OCI-M2 (cell line): ENCODE measurements at regions not wholly inside any gene's neighbourhood (a gene's known extent, or its start where the extent isn't known, plus 50 kb on each side); places are given as distances from the start of the nearest gene placed in this dataset.

Experiments
- DNase-seq: peaks from one replicate; lab custom pipeline; 2025; ENCODE audit not compliant: unreplicated experiment; lab: John Stamatoyannopoulos, UW

- no peak for DNase-seq
These were observed 296.9 kb upstream of the NECTIN3 start for GRCh38 chr3:110774496-110775265.

GRCh38 chr3:110779581-110779980 lies 292.0 kb upstream of the NECTIN3 start:
- DNase-seq = no peak

- no peak for DNase-seq
These were observed 288.1 kb upstream of the NECTIN3 start for GRCh38 chr3:110783541-110783940.

- no peak for DNase-seq
These were observed 282.8 kb upstream of the NECTIN3 start for GRCh38 chr3:110788794-110789193.

GRCh38 chr3:110789315-110789714 lies 282.3 kb upstream of the NECTIN3 start:
- no peak for DNase-seq

GRCh38 chr3:110790631-110791030 lies 281.0 kb upstream of the NECTIN3 start:
- DNase-seq = no peak

- no peak for DNase-seq
These were observed 279.5 kb upstream of the NECTIN3 start for GRCh38 chr3:110791995-110792686.

GRCh38 chr3:110793611-110794010 lies 278.0 kb upstream of the NECTIN3 start:
- DNase-seq = no peak

GRCh38 chr3:110795163-110795562 lies 276.5 kb upstream of the NECTIN3 start:
- no peak for DNase-seq

GRCh38 chr3:110799271-110799670 lies 272.3 kb upstream of the NECTIN3 start:
- no peak for DNase-seq

GRCh38 chr3:110804856-110805255 lies 266.8 kb upstream of the NECTIN3 start:
- no peak for DNase-seq

GRCh38 chr3:110806924-110807323 lies 264.7 kb upstream of the NECTIN3 start:
- no peak for DNase-seq

GRCh38 chr3:110808630-110809029 lies 263.0 kb upstream of the NECTIN3 start:
- no peak for DNase-seq

- DNase-seq = no peak
These were observed 261.3 kb upstream of the NECTIN3 start for GRCh38 chr3:110810356-110810755.

- no peak for DNase-seq
These were observed 260.6 kb upstream of the NECTIN3 start for GRCh38 chr3:110811050-110811449.

GRCh38 chr3:110813541-110813940 lies 258.1 kb upstream of the NECTIN3 start:
- no peak for DNase-seq

GRCh38 chr3:110814170-110815007 lies 257.2 kb upstream of the NECTIN3 start:
- DNase-seq = no peak

- DNase-seq = no peak
These were observed 256.5 kb upstream of the NECTIN3 start for GRCh38 chr3:110815008-110815583.

- DNase-seq = no peak
These were observed 255.6 kb upstream of the NECTIN3 start for GRCh38 chr3:110816008-110816407.

GRCh38 chr3:110821586-110821985 lies 250.0 kb upstream of the NECTIN3 start:
- no peak for DNase-seq

GRCh38 chr3:110822971-110823370 lies 248.6 kb upstream of the NECTIN3 start:
- DNase-seq = no peak
